HCT116 (cell line): ENCODE measurements at regions not wholly inside any gene's neighbourhood (a gene's known extent, or its start where the extent isn't known, plus 50 kb on each side); places are given as distances from the start of the nearest gene placed in this dataset.

ENCODE experiments used
- ATAC-seq: fragments of 200-7000 bp; cut with Tn5 transposase; 2 replicates; pipeline ENCODE4 v1.9.1; 2020; ENCODE audit warnings: mild to moderate bottlenecking, moderate library complexity
- BruUV-seq: library from RNA; stranded (reverse); fragments of 400-500 nt; replicated peaks from 2 replicates; lab custom pipeline; 2021; lab: Mats Ljungman, UMichigan
- CTCF ChIA-PET: fragments of 300-600 bp; sonication (Branson Sonifier 250); formaldehyde crosslinking; loops from one replicate; lab custom pipeline; 2021; ENCODE audit warnings: antibody characterized with exemption; lab: Charles Lee
- POLR2A ChIA-PET: fragments of 300-600, 350-600 bp; sonication (Branson Sonifier 250); formaldehyde crosslinking; loops from one replicate; lab custom pipeline; 2021; ENCODE audit warnings: antibody characterized with exemption; lab: Charles Lee
- RAD21 ChIA-PET, 2 experiments: fragments of 300-600 bp; sonication (Branson Sonifier 250); formaldehyde crosslinking; loops; one replicate each; lab custom pipeline; 2023; ENCODE audit warnings: low total read pairs in 2 of 2; ENCODE audit not compliant: uncharacterized antibody in 2 of 2, unreplicated experiment in 2 of 2, low non-redundant PET in 1 of 2; lab: Charles Lee
- DNase-seq: peaks from one replicate; pipeline ENCODE4 v3.0.0-alpha.2; 2010; ENCODE audit warnings: low read depth, low spot score
- H2AFZ ChIP-seq: fragments of 200-600 bp; shearing (Covaris generic), sonication (generic); 2 replicates; pipeline ENCODE4 v1.6.1; 2017; ENCODE audit warnings: low read depth, mixed run types, mixed read lengths, antibody characterized with exemption, low read length; ENCODE audit not compliant: poor library complexity, severe bottlenecking
- H3K27ac ChIP-seq: 2 replicates; pipeline ENCODE4 v1.5.1; 2012; ENCODE audit warnings: low read depth, low read length
- H3K27me3 ChIP-seq: fragments of 200-600 bp; sonication (generic); 2 replicates; pipeline ENCODE4 v1.6.1; 2016; ENCODE audit warnings: mixed run types, low read length, mixed read lengths; ENCODE audit not compliant: insufficient read depth
- H3K36me3 ChIP-seq, 2 experiments: fragments of 200-500 bp in 1 of 2; fragments of 200-600 bp in 1 of 2; sonication (Bioruptor generic) in 1 of 2; sonication (generic) in 1 of 2; 2 replicates each; pipeline versions ENCODE4 v1.5.1 to v1.6.1; 2014 to 2016; ENCODE audit warnings: low read length in 2 of 2, inconsistent platforms in 1 of 2, mixed read lengths in 1 of 2, mixed run types in 1 of 2; ENCODE audit not compliant: insufficient read depth in 2 of 2, control insufficient read depth in 1 of 2
- H3K4me1 ChIP-seq, 2 experiments: fragments of 200-600 bp in 1 of 2; sonication (generic) in 1 of 2; 2 replicates each; pipeline versions ENCODE4 v1.5.1 to v1.6.1; 2012 to 2017; ENCODE audit warnings: low read length in 2 of 2, inconsistent platforms in 1 of 2, mild to moderate bottlenecking in 1 of 2, mixed read lengths in 1 of 2, mixed run types in 1 of 2, moderate library complexity in 1 of 2; ENCODE audit not compliant: insufficient read depth in 2 of 2, control insufficient read depth in 1 of 2
- H3K4me2 ChIP-seq: fragments of 200-600 bp; sonication (generic); 2 replicates; pipeline ENCODE4 v1.6.1; 2017; ENCODE audit warnings: mixed run types, low read length, mixed read lengths
- H3K4me3 ChIP-seq, 2 experiments: fragments of 200-600 bp in 1 of 2; sonication (generic) in 1 of 2; replicated peaks in 1 of 2; 2 replicates each; pipeline ENCODE4 v1.5.1; 2011 to 2016; ENCODE audit warnings: low read length in 2 of 2, control low read depth in 1 of 2, low read depth in 1 of 2, mild to moderate bottlenecking in 1 of 2, mixed read lengths in 1 of 2, mixed run types in 1 of 2
- H3K79me2 ChIP-seq: fragments of 200-600 bp; sonication (generic); 2 replicates; pipeline ENCODE4 v1.6.1; 2017; ENCODE audit warnings: mild to moderate bottlenecking, mixed run types, low read length, moderate library complexity, mixed read lengths; ENCODE audit not compliant: insufficient read depth
- H3K9ac ChIP-seq: fragments of 200-600 bp; sonication (generic); 2 replicates; pipeline ENCODE4 v1.6.1; 2016; ENCODE audit warnings: low read length, mixed read lengths
- H3K9me2 ChIP-seq: fragments of 200-600 bp; sonication (generic), shearing (Covaris generic); 2 replicates; pipeline ENCODE4 v1.6.1; 2017; ENCODE audit warnings: mixed run types, mild to moderate bottlenecking, moderate library complexity; ENCODE audit not compliant: insufficient read depth
- H3K9me3 ChIP-seq, 2 experiments: fragments of 200-500 bp in 1 of 2; fragments of 200-600 bp in 1 of 2; sonication (Bioruptor generic) in 1 of 2; sonication (generic) in 1 of 2; 2 replicates each; pipeline ENCODE4 v1.6.1; 2014 to 2017; ENCODE audit warnings: low read length in 2 of 2, mixed read lengths in 2 of 2, inconsistent platforms in 1 of 2, low read depth in 1 of 2, mild to moderate bottlenecking in 1 of 2, mixed run types in 1 of 2, moderate library complexity in 1 of 2; ENCODE audit not compliant: control insufficient read depth in 1 of 2, insufficient read depth in 1 of 2
- H4K20me1 ChIP-seq: fragments of 200-600 bp; sonication (generic), shearing (Covaris generic); 2 replicates; pipeline ENCODE4 v1.6.1; 2017; ENCODE audit warnings: mixed run types, mild to moderate bottlenecking, moderate library complexity; ENCODE audit not compliant: insufficient read depth
- ATF3 ChIP-seq: IDR thresholded peaks from 2 replicates; pipeline ENCODE4 v1.6.1; 2012
- CEBPB ChIP-seq: IDR thresholded peaks from 2 replicates; pipeline ENCODE4 v1.6.1; 2012; ENCODE audit warnings: low read depth
- CTCF ChIP-seq, 3 experiments: fragments of 200-600 bp in 1 of 3; sonication (generic) in 1 of 3; IDR thresholded peaks in 2 of 3; conservative IDR thresholded peaks in 1 of 3; 2 replicates each; pipeline ENCODE4 v1.5.1; 2012 to 2017; ENCODE audit warnings: low read depth in 2 of 3, low read length in 2 of 3, antibody characterized with exemption in 1 of 3, borderline replicate concordance in 1 of 3, control low read depth in 1 of 3, mild to moderate bottlenecking in 1 of 3, mixed read lengths in 1 of 3, mixed run types in 1 of 3, moderate library complexity in 1 of 3; ENCODE audit not compliant: insufficient read depth in 1 of 3
- EGR1 ChIP-seq: IDR thresholded peaks from 2 replicates; pipeline ENCODE4 v1.6.1; 2012; ENCODE audit warnings: low read depth
- ELF1 ChIP-seq: IDR thresholded peaks from 2 replicates; pipeline ENCODE4 v1.6.1; 2012; ENCODE audit warnings: low read depth, borderline replicate concordance
- EZH2 ChIP-seq: fragments of 200-600 bp; sonication (generic); IDR thresholded peaks from 2 replicates; pipeline ENCODE4 v1.6.1; 2017; ENCODE audit warnings: antibody characterized with exemption, mixed run types
- EZH2phosphoT487 ChIP-seq: fragments of 200-600 bp; IDR thresholded peaks from 2 replicates; pipeline ENCODE4 v1.6.1; 2018; ENCODE audit warnings: antibody characterized with exemption, borderline replicate concordance
- FOSL1 ChIP-seq: IDR thresholded peaks from 2 replicates; pipeline ENCODE4 v1.6.1; 2012; ENCODE audit warnings: low read depth
- JUND ChIP-seq: IDR thresholded peaks from 2 replicates; pipeline ENCODE4 v1.6.1; 2012
- MAX ChIP-seq: IDR thresholded peaks from 2 replicates; pipeline ENCODE4 v1.6.1; 2012
- POLR2AphosphoS5 ChIP-seq: IDR thresholded peaks from 2 replicates; pipeline ENCODE4 v1.6.1; 2011; ENCODE audit warnings: mild to moderate bottlenecking, low read depth, low read length, moderate library complexity
- REST ChIP-seq: IDR thresholded peaks from 2 replicates; pipeline ENCODE4 v1.6.1; 2012; ENCODE audit warnings: low read depth
- SP1 ChIP-seq: IDR thresholded peaks from 2 replicates; pipeline ENCODE4 v1.6.1; 2012; ENCODE audit warnings: low read depth
- TCF7L2 ChIP-seq: IDR thresholded peaks from 2 replicates; pipeline ENCODE4 v1.7.0; 2011; ENCODE audit warnings: borderline replicate concordance, inconsistent platforms; ENCODE audit not compliant: insufficient read depth, insufficient read length; ENCODE audit errors: extremely low read depth
- YY1 ChIP-seq: IDR thresholded peaks from 2 replicates; pipeline ENCODE4 v1.6.1; 2011; ENCODE audit warnings: low read length, low read depth, moderate library complexity, mild to moderate bottlenecking; ENCODE audit not compliant: insufficient replicate concordance; ENCODE audit errors: extremely low read depth
- ZBTB33 ChIP-seq: IDR thresholded peaks from 2 replicates; pipeline ENCODE4 v1.6.1; 2011; ENCODE audit warnings: mild to moderate bottlenecking, low read length, moderate library complexity; ENCODE audit not compliant: insufficient replicate concordance; ENCODE audit errors: extremely low read depth
- ZFX ChIP-seq: fragments of 450-650 bp; IDR thresholded peaks from 2 replicates; pipeline ENCODE4 v1.6.1; 2017
- ZNF274 ChIP-seq: fragments of 200-500 bp; sonication (Bioruptor generic); IDR thresholded peaks from 2 replicates; pipeline ENCODE4 v1.6.1; 2014; ENCODE audit warnings: mild to moderate bottlenecking, low read depth, low read length, inconsistent platforms
- intact Hi-C: fragments of 100-400 bp; cut with micrococcal nuclease; formaldehyde crosslinking; loops from 2 replicates; pipeline ENCODE4 v1.10.0; 2022

- no peak for TF ChIP-seq REST
- TF ChIP-seq SP1: no peak
- no peak for TF ChIP-seq ELF1
- no peak for TF ChIP-seq EZH2
- TF ChIP-seq, all 23 proteins: peak for 0
These were observed 178.4 kb downstream of the DUSP10 start (continued) for GRCh38 chr1:221563476-221563921.

DNA sequence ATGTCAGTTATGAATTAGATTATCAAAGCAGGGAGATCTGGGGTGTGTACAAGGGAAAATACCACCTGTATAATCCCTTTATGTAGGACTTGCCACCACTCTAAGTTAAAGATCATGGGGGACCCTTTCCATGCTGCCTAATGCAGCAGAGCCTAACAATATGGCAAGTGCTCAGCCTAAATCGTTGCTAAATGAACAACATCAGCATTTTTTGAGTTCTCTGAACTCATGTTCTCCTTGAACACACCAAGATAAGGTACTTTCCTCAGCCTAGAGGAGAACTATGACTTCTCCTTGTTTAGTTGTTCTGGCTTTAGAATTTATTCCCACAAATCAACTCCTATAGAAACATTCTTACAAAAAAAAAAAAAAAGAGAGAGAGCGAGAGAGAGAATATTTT lies 177.0 kb downstream of the DUSP10 start:
- no peak for ATAC-seq
- no TSS peak for BruUV-seq
- no peak overlapping the region for H2AFZ ChIP-seq
- ChIA-PET POLR2A (no interaction called here), CTCF (no interaction called here), RAD21 (no interaction called here)
- no peaks in the 10 kb centered on the region for H3K9me2 ChIP-seq
- no peaks in the 10 kb centered on the region for H3K9me3 ChIP-seq
- no peak overlapping the region for H3K4me2 ChIP-seq
- no peaks in the 10 kb centered on the region for H4K20me1 ChIP-seq
- H3K27me3 ChIP-seq: no peaks in the 10 kb centered on the region
- H3K36me3 ChIP-seq: no peaks in the 10 kb centered on the region
- DNase-seq: no peak
- H3K9ac ChIP-seq: no peak overlapping the region
- H3K27ac ChIP-seq: no peak overlapping the region
- H3K79me2 ChIP-seq: no peaks in the 10 kb centered on the region
- intact Hi-C loops: no loop called here
- no peak overlapping the region for H3K4me3 ChIP-seq
- no peaks in the 10 kb centered on the region for H3K4me1 ChIP-seq
- no peak for TF ChIP-seq JUND
- no peak for TF ChIP-seq ZNF274
- no peak for TF ChIP-seq ATF3
- no peak for TF ChIP-seq EZH2
- no peak for TF ChIP-seq POLR2AphosphoS5
- TF ChIP-seq ZBTB33: no peak
- TF ChIP-seq MAX: no peak
- TF ChIP-seq CEBPB: no peak
- TF ChIP-seq CTCF (IDR thresholded peaks at IDR 0.05 in 2 of 3, conservative IDR thresholded peaks at IDR 0.05 in 1 of 3; ENCODE audit: borderline replicate concordance in 1 of 3, insufficient read depth in 1 of 3, low read depth in 2 of 3, low read length in 2 of 3): no peak
- TF ChIP-seq FOSL1: no peak
- no peak for TF ChIP-seq ZFX
- TF ChIP-seq ELF1: no peak
- no peak for TF ChIP-seq EZH2phosphoT487
- TF ChIP-seq EGR1: no peak
- no peak for TF ChIP-seq TCF7L2
- no peak for TF ChIP-seq YY1
